PFSK-1 (cell line): ENCODE measurements at regions not wholly inside any gene's neighbourhood (a gene's known extent, or its start where the extent isn't known, plus 50 kb on each side); places are given as distances from the start of the nearest gene placed in this dataset.

ENCODE experiments used
- FOXP2 ChIP-seq: optimal IDR thresholded peaks from 2 replicates; pipeline ENCODE3; 2011; ENCODE audit warnings: borderline replicate concordance, control low read depth, inconsistent platforms; ENCODE audit not compliant: insufficient read depth; ENCODE audit errors: extremely low read length, extremely low read depth
- POLR2AphosphoS5 ChIP-seq: IDR thresholded peaks from 2 replicates; pipeline ENCODE4 v1.6.1; 2012; ENCODE audit warnings: low read depth, mild to moderate bottlenecking, control low read depth, low read length, moderate library complexity
- REST ChIP-seq, 2 experiments: IDR thresholded peaks; 2 replicates each; pipeline versions ENCODE4 v1.6.1 to v1.8.0; 2011 to 2012; ENCODE audit warnings: low read depth in 2 of 2, low read length in 2 of 2, control low read depth in 1 of 2, inconsistent platforms in 1 of 2, mild to moderate bottlenecking in 1 of 2, moderate library complexity in 1 of 2; ENCODE audit not compliant: insufficient read depth in 1 of 2
- SIN3A ChIP-seq: IDR thresholded peaks from 2 replicates; pipeline ENCODE4 v1.6.1; 2012; ENCODE audit warnings: mild to moderate bottlenecking, low read length, moderate library complexity, borderline replicate concordance; ENCODE audit not compliant: insufficient read depth
- TAF1 ChIP-seq: IDR thresholded peaks from 2 replicates; pipeline ENCODE4 v1.6.1; 2012; ENCODE audit warnings: low read length, control low read depth, borderline replicate concordance; ENCODE audit not compliant: insufficient read depth

GRCh38 chr17:14793237-14793636 lies 471.9 kb downstream of the PMP22 start:
- TF ChIP-seq POLR2AphosphoS5 (no peak), REST (IDR thresholded peaks at IDR 0.05; ENCODE audit: insufficient read depth in 1 of 2, low read depth in 2 of 2, low read length in 2 of 2) (no peak), TAF1 (no peak), SIN3A (no peak), FOXP2 (no peak)
